ENCODE measurements at regions not wholly inside any gene's neighbourhood (a gene's known extent, or its start where the extent isn't known, plus 50 kb on each side); places are given as distances from the start of the nearest gene placed in this dataset.

GRCh38 chr4:147423229-147423628 is 57.7 kb upstream of the EDNRA start:
- DNase-seq (ENCODE audit: low read depth): no peak

DNA sequence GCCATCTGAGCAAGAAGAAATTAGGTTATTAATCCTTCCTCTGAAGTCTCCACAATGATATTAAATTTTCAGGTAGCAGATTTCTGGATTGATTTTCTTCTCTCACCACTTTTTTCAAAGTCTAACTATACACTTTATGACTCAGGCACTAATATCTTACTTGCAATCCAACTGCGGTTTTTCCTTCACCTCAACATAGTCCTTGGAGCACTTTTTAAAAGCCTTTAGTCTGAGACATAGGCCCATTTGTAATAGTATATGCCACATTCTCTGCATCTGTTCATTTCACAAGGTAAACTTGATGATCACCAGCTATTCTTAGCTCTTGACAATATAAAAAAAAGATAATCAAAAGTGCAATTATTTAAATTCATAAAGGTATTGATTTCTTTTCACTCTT is 55.9 kb upstream of the EDNRA start:
- DNase-seq (ENCODE audit: low read depth): peak; percentile 56

DNA sequence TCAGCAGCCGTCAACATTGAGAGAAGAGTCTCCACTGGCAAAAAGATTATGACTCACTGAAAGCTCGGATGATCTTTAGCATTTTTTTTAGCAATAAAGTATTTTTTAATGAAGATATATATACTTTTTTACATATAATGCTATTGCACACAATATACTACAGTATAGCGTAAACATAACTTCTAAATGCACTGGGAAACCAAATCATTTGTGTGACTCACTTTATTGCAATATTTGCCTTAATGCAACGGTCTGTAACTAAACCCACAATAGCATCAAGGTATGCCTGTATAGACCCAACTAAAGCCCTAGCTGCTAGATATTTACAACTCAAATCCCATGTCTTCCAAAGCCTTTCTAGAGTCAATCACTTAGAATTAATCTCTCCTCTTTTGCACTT is 52.3 kb upstream of the EDNRA start:
- DNase-seq (ENCODE audit: low read depth): no peak

DNA sequence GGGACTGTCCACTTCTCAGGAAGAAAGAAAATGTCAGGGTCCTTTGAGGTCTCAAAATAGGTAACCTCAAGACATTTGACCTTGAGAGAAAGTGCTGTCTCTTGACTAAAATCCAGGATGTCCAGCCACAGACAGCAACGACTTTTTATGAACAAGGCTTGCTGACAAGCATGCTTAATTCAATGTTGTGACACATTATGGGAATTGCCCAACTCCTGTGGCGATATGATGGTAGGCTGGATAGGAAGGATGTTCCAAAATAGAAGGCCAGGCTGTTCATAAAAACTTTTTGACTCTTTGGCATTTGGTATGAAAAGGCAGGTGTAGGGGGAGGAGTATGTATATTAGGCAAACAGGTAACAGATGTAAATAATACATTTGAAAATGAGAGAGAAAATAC is 50.8 kb upstream of the EDNRA start:
- peak; percentile 26 for DNase-seq (ENCODE audit: low read depth)

Measured in LHCN-M2 (cell line).